ENCODE measurements at regions not wholly inside any gene's neighbourhood (a gene's known extent, or its start where the extent isn't known, plus 50 kb on each side); places are given as distances from the start of the nearest gene placed in this dataset.

DNA sequence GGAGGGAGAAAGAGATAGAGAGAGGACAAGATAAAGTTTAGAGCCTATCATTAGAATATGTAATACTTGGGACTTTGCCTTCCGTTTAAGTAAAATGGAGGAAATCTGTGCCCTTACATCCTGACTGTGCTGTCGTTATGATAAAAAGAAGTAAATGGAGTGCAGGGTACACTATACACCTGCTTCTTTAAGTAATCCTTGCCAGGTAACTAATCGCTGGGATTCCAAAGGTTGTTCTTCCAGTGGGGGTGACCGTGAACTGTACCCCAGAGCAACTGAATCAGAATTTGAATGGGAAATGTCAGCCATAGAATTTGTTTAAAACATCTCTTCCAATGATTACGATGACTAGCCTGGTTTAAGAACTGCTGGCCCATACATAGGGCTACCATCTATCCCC, 126.1 kb upstream of the EEA1 start:
- H2AFZ ChIP-seq (ENCODE audit: low read length): 0 out of 2 replicates have a peak overlapping the region, but pooled peaks have one; percentile 16
- no peak overlapping the region for H3K18ac ChIP-seq (ENCODE audit: extremely low read depth, low read length)
- DNase-seq (ENCODE audit: low read depth in 1 of 2, low spot score in 2 of 2) (no peak), FAIRE-seq (no peak)
- H3K4me1 ChIP-seq (replicated peaks in 1 of 4; ENCODE audit: control insufficient read depth in 3 of 4, insufficient read depth in 4 of 4, low read length in 3 of 4): peaks cover 0 to 3% (median 1%) of the 10 kb centered on the region in 4 experiments; a peak in 3 of 7 replicates
- H3K4me2 ChIP-seq (ENCODE audit: insufficient read depth in 1 of 2, low read depth in 2 of 2, low read length in 2 of 2): no peak overlapping the region
- no peak overlapping the region for H4K5ac ChIP-seq (ENCODE audit: insufficient read length, low read depth, low read length)
- H3K27me3 ChIP-seq (replicated peaks in 1 of 4; ENCODE audit: control insufficient read depth in 3 of 4, extremely low read depth in 1 of 4, insufficient read depth in 3 of 4, low read length in 3 of 4): no peaks in the 10 kb centered on the region
- no peak overlapping the region for H3K4ac ChIP-seq (replicated peaks; ENCODE audit: insufficient read length, low read depth, low read length)
- H3K9ac ChIP-seq (replicated peaks in 1 of 4; ENCODE audit: extremely low read depth in 1 of 4, low read depth in 3 of 4, low read length in 3 of 4): no peak overlapping the region
- no peaks in the 10 kb centered on the region for H3K36me3 ChIP-seq (ENCODE audit: control insufficient read depth in 2 of 4, insufficient read depth in 4 of 4, low read length in 3 of 4)
- no peak overlapping the region for H2BK20ac ChIP-seq (ENCODE audit: low read length)
- no peak overlapping the region for H2BK120ac ChIP-seq (replicated peaks; ENCODE audit: low read depth, low read length)
- H3K56ac ChIP-seq (replicated peaks; ENCODE audit: insufficient read length, low read depth, low read length): no peak overlapping the region
- H4K91ac ChIP-seq (replicated peaks; ENCODE audit: insufficient read length, low read length): no peak overlapping the region
- 75% methylated on average over 5 of the region's 5 CpGs; no CpG with 5 or more reads in 1 of the 2 experiments for WGBS, 2 experiments (ENCODE audit: extremely low coverage in 1 of 2, insufficient coverage in 1 of 2, insufficient read length in 1 of 2, insufficient replicate concordance in 2 of 2, low coverage in 1 of 2, low lambda C conversion rate in 2 of 2, missing lambda C conversion rate in 1 of 2)
- no peaks in the 10 kb centered on the region for H3K79me1 ChIP-seq (ENCODE audit: low read depth, low read length)
- H2AK5ac ChIP-seq (ENCODE audit: low read depth, low read length): no peak overlapping the region
- CTCF ChIA-PET (ENCODE audit: partially characterized antibody): no interaction called here
- no peak overlapping the region for H2BK12ac ChIP-seq (ENCODE audit: low read depth, low read length)
- no peak overlapping the region for H3K4me3 ChIP-seq (ENCODE audit: extremely low read depth in 1 of 4, insufficient read depth in 2 of 4, low read depth in 3 of 4, low read length in 4 of 4)
- H4K8ac ChIP-seq (ENCODE audit: extremely low read depth, insufficient read depth, low read length): no peak overlapping the region
- H3K23ac ChIP-seq (ENCODE audit: insufficient read length): no peak overlapping the region
- H3K23me2 ChIP-seq (ENCODE audit: low read depth, low read length): no peaks in the 10 kb centered on the region
- H4K20me1 ChIP-seq (replicated peaks in 1 of 2; ENCODE audit: control insufficient read depth in 1 of 2, insufficient read depth in 2 of 2, low read length in 2 of 2): no peaks in the 10 kb centered on the region
- H3K14ac ChIP-seq (ENCODE audit: insufficient read length): no peak overlapping the region
- no peak overlapping the region for H2BK15ac ChIP-seq (ENCODE audit: low read length)
- TF ChIP-seq CEBPB (IDR thresholded peaks at IDR 0.05; ENCODE audit: low read depth, low read length): no peak
- TF ChIP-seq MAFK (IDR thresholded peaks at IDR 0.05; ENCODE audit: low read depth, low read length): no peak
- no peak for TF ChIP-seq EGR1 (IDR thresholded peaks at IDR 0.05; ENCODE audit: borderline replicate concordance, low read depth, low read length)
- H3K79me2 ChIP-seq (ENCODE audit: control insufficient read depth in 1 of 2, insufficient read depth in 2 of 2, low read length in 2 of 2): no peaks in the 10 kb centered on the region
- POLR2A ChIA-PET (ENCODE audit: partially characterized antibody): no interaction called here
- no peak overlapping the region for H3K27ac ChIP-seq (ENCODE audit: low read depth, low read length)
- no peaks in the 10 kb centered on the region for H3K9me3 ChIP-seq (ENCODE audit: insufficient read depth in 2 of 2, low read depth in 1 of 2, low read length in 1 of 2)
- no peak overlapping the region for H2BK5ac ChIP-seq (ENCODE audit: low read depth, low read length)

All from H1 (cell line).